Neural cell (in vitro differentiated cells): ENCODE measurements at regions not wholly inside any gene's neighbourhood (a gene's known extent, or its start where the extent isn't known, plus 50 kb on each side); places are given as distances from the start of the nearest gene placed in this dataset.

Experiments used
- H2AFZ ChIP-seq: fragments of 200-600, 300-800 bp; sonication (generic), shearing (Covaris generic); 2 replicates; pipeline ENCODE4 v1.6.0; 2014; ENCODE audit warnings: low read depth, mild to moderate bottlenecking, antibody characterized with exemption, low read length, moderate library complexity
- H3F3A ChIP-seq: fragments of 200-600 bp; shearing (Covaris generic); 2 replicates; pipeline ENCODE4 v1.6.1; 2016; ENCODE audit warnings: mild to moderate bottlenecking, moderate library complexity, mixed read lengths, antibody characterized with exemption, low read length; ENCODE audit not compliant: insufficient read depth, poor library complexity, severe bottlenecking
- H3K27ac ChIP-seq: fragments of 200-600, 300-800 bp; sonication (generic), shearing (Covaris generic); 2 replicates; pipeline ENCODE4 v1.5.1; 2014; ENCODE audit warnings: mild to moderate bottlenecking, low read length, moderate library complexity
- H3K27me3 ChIP-seq: fragments of 300-800, 200-600 bp; sonication (generic), shearing (Covaris generic); 2 replicates; pipeline ENCODE4 v1.6.0; 2014; ENCODE audit warnings: mild to moderate bottlenecking, low read depth, low read length, moderate library complexity; ENCODE audit not compliant: insufficient read depth
- H3K36me3 ChIP-seq: fragments of 300-800, 200-600 bp; sonication (generic), shearing (Covaris generic); 2 replicates; pipeline ENCODE4 v1.5.1; 2014; ENCODE audit warnings: mild to moderate bottlenecking, antibody characterized with exemption, low read length, moderate library complexity; ENCODE audit not compliant: insufficient read depth
- H3K4me2 ChIP-seq: fragments of 300-800, 200-600 bp; sonication (generic), shearing (Covaris generic); 2 replicates; pipeline ENCODE4 v1.6.0; 2014; ENCODE audit warnings: mild to moderate bottlenecking, low read length
- H3K4me3 ChIP-seq: fragments of 300-800, 200-600 bp; sonication (generic), shearing (Covaris generic); 2 replicates; pipeline ENCODE4 v1.5.1; 2014; ENCODE audit warnings: mild to moderate bottlenecking, low read length, moderate library complexity
- H3K79me2 ChIP-seq: fragments of 200-600 bp; shearing (Covaris generic); replicated peaks from 2 replicates; pipeline ENCODE4 v1.6.0; 2014; ENCODE audit warnings: mild to moderate bottlenecking, low read length, moderate library complexity; ENCODE audit not compliant: insufficient read depth
- H3K9ac ChIP-seq: fragments of 300-800, 200-600 bp; sonication (generic), shearing (Covaris generic); 2 replicates; pipeline ENCODE4 v1.6.1; 2016; ENCODE audit warnings: mild to moderate bottlenecking, low read length, mixed read lengths
- H3K9me2 ChIP-seq: fragments of 200-600 bp; shearing (Covaris generic); 2 replicates; pipeline ENCODE4 v1.6.1; 2016; ENCODE audit warnings: mild to moderate bottlenecking, low read length, mixed read lengths; ENCODE audit not compliant: insufficient read depth
- H3K9me3 ChIP-seq: fragments of 200-600, 300-800 bp; sonication (generic), shearing (Covaris generic); 2 replicates; pipeline ENCODE4 v1.6.1; 2016; ENCODE audit warnings: mild to moderate bottlenecking, mixed run types, low read length, moderate library complexity, mixed read lengths
- H4K20me1 ChIP-seq: fragments of 200-600 bp; shearing (Covaris generic); 2 replicates; pipeline ENCODE4 v1.6.1; 2016; ENCODE audit warnings: mild to moderate bottlenecking, mixed run types; ENCODE audit not compliant: insufficient read depth
- EP300 ChIP-seq: fragments of 450-650 bp; conservative IDR thresholded peaks from 2 replicates; pipeline ENCODE4 v1.6.1; 2014; ENCODE audit warnings: antibody characterized with exemption, mild to moderate bottlenecking, moderate library complexity; ENCODE audit not compliant: poor library complexity, severe bottlenecking
- EZH2 ChIP-seq: fragments of 200-600, 300-800 bp; shearing (Covaris generic), sonication (generic); IDR thresholded peaks from 2 replicates; pipeline ENCODE4 v1.6.1; 2014; ENCODE audit warnings: antibody characterized with exemption, low read length, borderline replicate concordance, mild to moderate bottlenecking; ENCODE audit not compliant: insufficient read depth, poor library complexity, severe bottlenecking
- MXI1 ChIP-seq: fragments of 450-650 bp; conservative IDR thresholded peaks from 2 replicates; pipeline ENCODE4 v1.6.1; 2014; ENCODE audit warnings: antibody characterized with exemption, mild to moderate bottlenecking; ENCODE audit not compliant: poor library complexity, severe bottlenecking
- POLR2AphosphoS5 ChIP-seq: IDR thresholded peaks from 2 replicates; pipeline ENCODE4 v1.6.1; 2012
- RAD21 ChIP-seq: fragments of 450-650 bp; conservative IDR thresholded peaks from 2 replicates; pipeline ENCODE4 v1.6.1; 2014; ENCODE audit warnings: antibody characterized with exemption, mild to moderate bottlenecking, moderate library complexity
- SMC3 ChIP-seq: fragments of 450-650 bp; conservative IDR thresholded peaks from 2 replicates; pipeline ENCODE4 v1.6.1; 2014; ENCODE audit warnings: antibody characterized with exemption, mild to moderate bottlenecking, moderate library complexity; ENCODE audit not compliant: poor library complexity
- TAF1 ChIP-seq: IDR thresholded peaks from 2 replicates; pipeline ENCODE4 v1.6.1; 2012; ENCODE audit warnings: low read depth
- TF ChIP-seq, protein P1 (sequence below): IDR thresholded peaks from 2 replicates; pipeline ENCODE4 v1.6.1; 2012; ENCODE audit warnings: borderline replicate concordance
- TF ChIP-seq, protein P2 (sequence below): fragments of 450-650 bp; IDR thresholded peaks from 2 replicates; pipeline ENCODE4 v1.5.1; 2014; ENCODE audit warnings: antibody characterized with exemption, mild to moderate bottlenecking, moderate library complexity; ENCODE audit not compliant: poor library complexity, severe bottlenecking

DNA sequence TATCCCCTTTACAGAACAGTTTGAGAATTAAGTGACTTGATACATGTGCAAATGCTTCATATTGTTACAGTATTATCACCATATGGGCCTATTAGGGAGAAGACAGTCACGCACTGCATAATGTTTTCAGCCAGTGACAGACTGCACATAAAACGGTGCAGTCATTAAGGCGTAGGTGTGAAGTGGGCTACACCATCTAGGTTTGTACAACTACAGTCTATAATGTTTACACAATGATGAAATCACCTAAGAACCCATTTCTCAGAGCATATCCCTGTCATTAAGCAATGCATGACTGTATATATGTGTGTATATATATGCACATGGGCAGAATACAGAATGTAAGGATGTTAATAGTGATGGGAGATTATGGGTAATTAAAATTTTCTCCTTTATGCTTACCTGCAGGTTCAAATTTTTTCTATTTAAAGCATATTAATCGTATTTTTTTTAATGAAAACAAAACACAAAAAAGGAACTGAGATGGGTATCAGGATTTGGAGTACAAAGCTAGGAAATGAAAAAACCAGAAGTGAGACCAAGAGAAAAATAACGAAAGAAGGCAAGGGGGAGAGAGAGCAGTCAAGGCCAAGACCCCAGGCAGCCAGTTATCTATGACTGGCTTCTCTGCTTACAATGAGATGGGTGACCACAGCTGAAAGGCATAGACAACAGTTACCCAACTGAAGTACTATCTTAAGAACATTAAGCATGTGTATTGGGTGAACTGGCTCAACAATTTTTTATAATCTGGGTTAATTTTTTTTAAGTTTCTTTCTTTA lies 122.9 kb upstream of the DAB1 start:
- H3K9ac ChIP-seq, result no peak overlapping the region
- H3K9me2 ChIP-seq, result no peaks in the 10 kb centered on the region
- H2AFZ ChIP-seq, result no peak overlapping the region
- H3K27me3 ChIP-seq, result no peaks in the 10 kb centered on the region
- H3K27ac ChIP-seq, result no peak overlapping the region
- no peaks in the 10 kb centered on the region for H3F3A ChIP-seq
- TF ChIP-seq, protein P1, sequence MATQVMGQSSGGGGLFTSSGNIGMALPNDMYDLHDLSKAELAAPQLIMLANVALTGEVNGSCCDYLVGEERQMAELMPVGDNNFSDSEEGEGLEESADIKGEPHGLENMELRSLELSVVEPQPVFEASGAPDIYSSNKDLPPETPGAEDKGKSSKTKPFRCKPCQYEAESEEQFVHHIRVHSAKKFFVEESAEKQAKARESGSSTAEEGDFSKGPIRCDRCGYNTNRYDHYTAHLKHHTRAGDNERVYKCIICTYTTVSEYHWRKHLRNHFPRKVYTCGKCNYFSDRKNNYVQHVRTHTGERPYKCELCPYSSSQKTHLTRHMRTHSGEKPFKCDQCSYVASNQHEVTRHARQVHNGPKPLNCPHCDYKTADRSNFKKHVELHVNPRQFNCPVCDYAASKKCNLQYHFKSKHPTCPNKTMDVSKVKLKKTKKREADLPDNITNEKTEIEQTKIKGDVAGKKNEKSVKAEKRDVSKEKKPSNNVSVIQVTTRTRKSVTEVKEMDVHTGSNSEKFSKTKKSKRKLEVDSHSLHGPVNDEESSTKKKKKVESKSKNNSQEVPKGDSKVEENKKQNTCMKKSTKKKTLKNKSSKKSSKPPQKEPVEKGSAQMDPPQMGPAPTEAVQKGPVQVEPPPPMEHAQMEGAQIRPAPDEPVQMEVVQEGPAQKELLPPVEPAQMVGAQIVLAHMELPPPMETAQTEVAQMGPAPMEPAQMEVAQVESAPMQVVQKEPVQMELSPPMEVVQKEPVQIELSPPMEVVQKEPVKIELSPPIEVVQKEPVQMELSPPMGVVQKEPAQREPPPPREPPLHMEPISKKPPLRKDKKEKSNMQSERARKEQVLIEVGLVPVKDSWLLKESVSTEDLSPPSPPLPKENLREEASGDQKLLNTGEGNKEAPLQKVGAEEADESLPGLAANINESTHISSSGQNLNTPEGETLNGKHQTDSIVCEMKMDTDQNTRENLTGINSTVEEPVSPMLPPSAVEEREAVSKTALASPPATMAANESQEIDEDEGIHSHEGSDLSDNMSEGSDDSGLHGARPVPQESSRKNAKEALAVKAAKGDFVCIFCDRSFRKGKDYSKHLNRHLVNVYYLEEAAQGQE, result no peak
- TF ChIP-seq POLR2AphosphoS5 (no peak), TAF1 (no peak), EP300 (no peak), SMC3 (no peak), MXI1 (no peak), EZH2 (no peak), RAD21 (no peak)
- TF ChIP-seq, protein P2, sequence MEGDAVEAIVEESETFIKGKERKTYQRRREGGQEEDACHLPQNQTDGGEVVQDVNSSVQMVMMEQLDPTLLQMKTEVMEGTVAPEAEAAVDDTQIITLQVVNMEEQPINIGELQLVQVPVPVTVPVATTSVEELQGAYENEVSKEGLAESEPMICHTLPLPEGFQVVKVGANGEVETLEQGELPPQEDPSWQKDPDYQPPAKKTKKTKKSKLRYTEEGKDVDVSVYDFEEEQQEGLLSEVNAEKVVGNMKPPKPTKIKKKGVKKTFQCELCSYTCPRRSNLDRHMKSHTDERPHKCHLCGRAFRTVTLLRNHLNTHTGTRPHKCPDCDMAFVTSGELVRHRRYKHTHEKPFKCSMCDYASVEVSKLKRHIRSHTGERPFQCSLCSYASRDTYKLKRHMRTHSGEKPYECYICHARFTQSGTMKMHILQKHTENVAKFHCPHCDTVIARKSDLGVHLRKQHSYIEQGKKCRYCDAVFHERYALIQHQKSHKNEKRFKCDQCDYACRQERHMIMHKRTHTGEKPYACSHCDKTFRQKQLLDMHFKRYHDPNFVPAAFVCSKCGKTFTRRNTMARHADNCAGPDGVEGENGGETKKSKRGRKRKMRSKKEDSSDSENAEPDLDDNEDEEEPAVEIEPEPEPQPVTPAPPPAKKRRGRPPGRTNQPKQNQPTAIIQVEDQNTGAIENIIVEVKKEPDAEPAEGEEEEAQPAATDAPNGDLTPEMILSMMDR, result no peak
- no peaks in the 10 kb centered on the region for H3K79me2 ChIP-seq
- no peak overlapping the region for H3K4me3 ChIP-seq
- H3K4me2 ChIP-seq, result no peak overlapping the region
- H3K36me3 ChIP-seq, result no peaks in the 10 kb centered on the region
- H3K9me3 ChIP-seq, result no peaks in the 10 kb centered on the region
- H4K20me1 ChIP-seq, result no peaks in the 10 kb centered on the region

DNA sequence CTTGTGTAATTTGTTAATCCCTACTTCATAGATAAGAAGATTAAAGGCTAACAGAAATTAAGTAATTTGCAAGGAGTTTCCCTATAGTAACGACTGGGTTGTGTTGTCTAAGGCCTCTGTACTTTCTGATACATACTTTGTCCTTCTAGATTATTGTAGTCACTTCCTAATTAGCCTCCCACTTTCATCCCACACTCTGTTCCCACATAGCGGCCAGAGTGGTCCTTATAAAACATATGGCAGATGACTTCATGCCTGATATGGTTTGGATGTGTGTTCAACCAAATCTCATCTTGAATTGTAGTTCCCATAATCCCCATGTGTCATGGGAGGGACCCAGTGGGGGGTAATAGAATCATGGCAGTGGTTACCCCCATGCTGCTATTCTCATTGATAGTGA lies 120.5 kb upstream of the DAB1 start:
- no peaks in the 10 kb centered on the region for H4K20me1 ChIP-seq
- no peak overlapping the region for H3K27ac ChIP-seq
- H3K36me3 ChIP-seq, result no peaks in the 10 kb centered on the region
- TF ChIP-seq EP300 (no peak), SMC3 (no peak), MXI1 (no peak), EZH2 (no peak)
- no peak overlapping the region for H3K4me2 ChIP-seq
- no peaks in the 10 kb centered on the region for H3K79me2 ChIP-seq
- H2AFZ ChIP-seq, result no peak overlapping the region
- no peaks in the 10 kb centered on the region for H3K9me3 ChIP-seq
- H3K9me2 ChIP-seq, result no peaks in the 10 kb centered on the region
- no peaks in the 10 kb centered on the region for H3K27me3 ChIP-seq
- no peak overlapping the region for H3K9ac ChIP-seq
- H3K4me3 ChIP-seq, result no peak overlapping the region
- H3F3A ChIP-seq, result no peaks in the 10 kb centered on the region
